IMR-90 (cell line): ENCODE measurements at regions not wholly inside any gene's neighbourhood (a gene's known extent, or its start where the extent isn't known, plus 50 kb on each side); places are given as distances from the start of the nearest gene placed in this dataset.

ENCODE experiments used
- ATAC-seq: fragments of 200-7000 bp; cut with Tn5 transposase; 2 replicates; pipeline ENCODE4 v1.9.1; 2020; ENCODE audit warnings: low read depth, mild to moderate bottlenecking, moderate library complexity
- BruUV-seq: library from RNA; stranded (reverse); fragments of 400-500 nt; replicated peaks from 2 replicates; lab custom pipeline; 2021; lab: Mats Ljungman, UMichigan
- CTCF ChIA-PET: fragments of 300-600 bp; formaldehyde crosslinking; extraction: SDS; loops from one replicate; lab custom pipeline; 2021; ENCODE audit warnings: antibody characterized with exemption; lab: Yijun Ruan, JAX
- POLR2A ChIA-PET: fragments of 300-600 bp; sonication (Branson Sonifier 250); formaldehyde crosslinking; loops from one replicate; lab custom pipeline; 2022; ENCODE audit warnings: antibody characterized with exemption; ENCODE audit not compliant: unreplicated experiment; lab: Charles Lee
- DNase-seq: peaks from one replicate; pipeline ENCODE4 v3.0.0; 2013
- H2AFZ ChIP-seq: replicated peaks from 2 replicates; pipeline ENCODE3; 2013; ENCODE audit warnings: low read length, mild to moderate bottlenecking; ENCODE audit not compliant: poor library complexity
- H2AK5ac ChIP-seq: 2 replicates; pipeline ENCODE4 v1.6.1; 2013; ENCODE audit warnings: low read depth, low read length, inconsistent platforms
- H2AK9ac ChIP-seq: replicated peaks from 2 replicates; pipeline ENCODE3; 2013; ENCODE audit warnings: mild to moderate bottlenecking, low read depth, low read length, moderate library complexity; ENCODE audit not compliant: poor library complexity
- H2BK120ac ChIP-seq: 2 replicates; pipeline ENCODE4 v1.6.1; 2013; ENCODE audit warnings: low read depth, low read length, inconsistent platforms
- H2BK15ac ChIP-seq: 3 replicates; pipeline ENCODE4 v1.6.1; 2013; ENCODE audit warnings: low read depth, low read length, inconsistent platforms
- H2BK20ac ChIP-seq: 2 replicates; pipeline ENCODE4 v1.6.1; 2013; ENCODE audit warnings: low read depth, mild to moderate bottlenecking, inconsistent platforms, low read length, moderate library complexity
- H2BK5ac ChIP-seq: 2 replicates; pipeline ENCODE4 v1.6.1; 2013; ENCODE audit warnings: mild to moderate bottlenecking, low read depth, low read length, inconsistent platforms; ENCODE audit not compliant: poor library complexity, severe bottlenecking
- H3K14ac ChIP-seq: replicated peaks from 2 replicates; pipeline ENCODE4 v1.6.1; 2013; ENCODE audit warnings: low read depth, low read length, inconsistent platforms
- H3K18ac ChIP-seq: 2 replicates; pipeline ENCODE4 v1.6.1; 2013; ENCODE audit warnings: low read depth, low read length, control low read depth
- H3K23ac ChIP-seq: 2 replicates; pipeline ENCODE4 v1.6.1; 2013; ENCODE audit warnings: low read depth, low read length, inconsistent platforms
- H3K27ac ChIP-seq: 2 replicates; pipeline ENCODE4 v1.5.1; 2013; ENCODE audit warnings: mild to moderate bottlenecking, control low read depth, low read length; ENCODE audit not compliant: insufficient read depth
- H3K27me3 ChIP-seq: 2 replicates; pipeline ENCODE4 v1.6.1; 2013; ENCODE audit warnings: low read length; ENCODE audit not compliant: control insufficient read depth, insufficient read depth
- H3K36me3 ChIP-seq: 2 replicates; pipeline ENCODE4 v1.6.1; 2013; ENCODE audit warnings: low read length, mixed read lengths; ENCODE audit not compliant: control insufficient read depth, insufficient read depth
- H3K4ac ChIP-seq: 2 replicates; pipeline ENCODE4 v1.6.1; 2013; ENCODE audit warnings: low read depth, low read length, inconsistent platforms
- H3K4me1 ChIP-seq: 2 replicates; pipeline ENCODE4 v1.6.1; 2013; ENCODE audit warnings: low read length, mixed read lengths; ENCODE audit not compliant: control insufficient read depth, insufficient read depth
- H3K4me2 ChIP-seq: 2 replicates; pipeline ENCODE4 v1.6.1; 2013; ENCODE audit warnings: low read depth, mild to moderate bottlenecking, control low read depth, low read length, moderate library complexity
- H3K4me3 ChIP-seq: 2 replicates; pipeline ENCODE4 v1.5.1; 2013; ENCODE audit warnings: low read depth, mild to moderate bottlenecking, control low read depth, low read length, moderate library complexity; ENCODE audit not compliant: insufficient read depth
- H3K56ac ChIP-seq: 2 replicates; pipeline ENCODE4 v1.6.1; 2013; ENCODE audit warnings: low read length, inconsistent platforms; ENCODE audit not compliant: insufficient read depth; ENCODE audit errors: extremely low read depth
- H3K79me1 ChIP-seq, 2 experiments: 2 replicates each; pipeline ENCODE4 v1.6.1; 2013; ENCODE audit warnings: low read length in 2 of 2, inconsistent platforms in 1 of 2, low read depth in 1 of 2
- H3K9ac ChIP-seq: 2 replicates; pipeline ENCODE4 v1.6.1; 2013; ENCODE audit warnings: low read depth, low read length, control low read depth
- H3K9me1 ChIP-seq: 2 replicates; pipeline ENCODE4 v1.6.1; 2013; ENCODE audit warnings: low read length, inconsistent platforms; ENCODE audit not compliant: insufficient read depth
- H3K9me3 ChIP-seq: 2 replicates; pipeline ENCODE4 v1.6.1; 2013; ENCODE audit warnings: low read length; ENCODE audit not compliant: control insufficient read depth, insufficient read depth
- H4K20me1 ChIP-seq: 2 replicates; pipeline ENCODE4 v1.6.1; 2013; ENCODE audit warnings: low read length, inconsistent platforms; ENCODE audit not compliant: insufficient read depth
- H4K5ac ChIP-seq: 2 replicates; pipeline ENCODE4 v1.6.1; 2013; ENCODE audit warnings: mild to moderate bottlenecking, low read depth, low read length, control low read depth
- H4K8ac ChIP-seq, 2 experiments: 2 replicates each; pipeline ENCODE4 v1.6.1; 2013; ENCODE audit warnings: low read depth in 2 of 2, low read length in 2 of 2, control low read depth in 1 of 2, inconsistent platforms in 1 of 2
- H4K91ac ChIP-seq: 2 replicates; pipeline ENCODE4 v1.6.1; 2013; ENCODE audit warnings: low read depth, low read length, inconsistent platforms; ENCODE audit not compliant: insufficient read depth
- BHLHE40 ChIP-seq: fragments of 150-350 bp; IDR thresholded peaks from 2 replicates; pipeline ENCODE4 v1.6.1; 2016; ENCODE audit warnings: mild to moderate bottlenecking, low read depth, low read length
- CEBPB ChIP-seq: IDR thresholded peaks from 2 replicates; pipeline ENCODE4 v1.6.1; 2012; ENCODE audit warnings: low read depth, low read length, improper control_type of control experiment
- CHD1 ChIP-seq: IDR thresholded peaks from 2 replicates; pipeline ENCODE4 v1.6.1; 2012; ENCODE audit warnings: low read depth, low read length, improper control_type of control experiment
- CTCF ChIP-seq: conservative IDR thresholded peaks from 2 replicates; pipeline ENCODE4 v1.5.1; 2012; ENCODE audit warnings: mild to moderate bottlenecking, low read depth, low read length, improper control_type of control experiment
- FOS ChIP-seq: fragments of 150-350 bp; IDR thresholded peaks from 2 replicates; pipeline ENCODE4 v1.6.1; 2016; ENCODE audit warnings: low read depth, low read length
- MAFK ChIP-seq: IDR thresholded peaks from 2 replicates; pipeline ENCODE4 v1.6.1; 2012; ENCODE audit warnings: low read depth, low read length, improper control_type of control experiment
- MAZ ChIP-seq: IDR thresholded peaks from 2 replicates; pipeline ENCODE4 v1.6.1; 2012; ENCODE audit warnings: low read depth, mild to moderate bottlenecking, low read length, improper control_type of control experiment, moderate library complexity, borderline replicate concordance
- MXI1 ChIP-seq: IDR thresholded peaks from 2 replicates; pipeline ENCODE4 v1.6.1; 2012; ENCODE audit warnings: low read depth, mild to moderate bottlenecking, low read length, moderate library complexity, borderline replicate concordance
- NFE2L2 ChIP-seq: fragments of 150-350 bp; IDR thresholded peaks from 2 replicates; pipeline ENCODE4 v1.6.1; 2016; ENCODE audit warnings: low read depth, mild to moderate bottlenecking, low read length
- POLR2A ChIP-seq: IDR thresholded peaks from 2 replicates; pipeline ENCODE4 v1.6.1; 2012; ENCODE audit warnings: mild to moderate bottlenecking, low read depth, low read length
- RAD21 ChIP-seq: IDR thresholded peaks from 2 replicates; pipeline ENCODE4 v1.6.1; 2012; ENCODE audit warnings: low read length, improper control_type of control experiment
- RCOR1 ChIP-seq: IDR thresholded peaks from 2 replicates; pipeline ENCODE4 v1.6.1; 2012; ENCODE audit warnings: mild to moderate bottlenecking, low read length, improper control_type of control experiment; ENCODE audit not compliant: insufficient replicate concordance
- RFX5 ChIP-seq: IDR thresholded peaks from 2 replicates; pipeline ENCODE4 v1.8.0; 2012; ENCODE audit warnings: low read depth, mild to moderate bottlenecking, low read length, moderate library complexity
- SMC3 ChIP-seq: fragments of 150-350 bp; IDR thresholded peaks from 2 replicates; pipeline ENCODE4 v1.6.1; 2016; ENCODE audit warnings: low read depth, mild to moderate bottlenecking, antibody characterized with exemption, low read length, moderate library complexity
- WGBS, 2 experiments: methylation state at CpG; one replicate each; pipeline versions ENCODE4 v1.1.5 to v1.1.7; 2013; ENCODE audit warnings: missing lambda C conversion rate in 2 of 2; ENCODE audit not compliant: insufficient read length in 1 of 2; ENCODE audit errors: extremely low coverage in 2 of 2; 5-methylcytosine and 5-hydroxymethylcytosine counted together
- dilution Hi-C: fragments of 300-500 bp; cut with HindIII; formaldehyde crosslinking; loops from one replicate; pipeline ENCODE4 v1.14.3; 2018; ENCODE audit warnings: low sequenced_read_pairs; ENCODE audit not compliant: unreplicated experiment
- in situ Hi-C: fragments of 300-500 bp; cut with MboI; formaldehyde crosslinking; loops from 3 replicates; pipeline ENCODE4 v1.14.3; 2019; ENCODE audit warnings: low sequenced_read_pairs, inconsistent platforms, mixed read lengths
- intact Hi-C: fragments of 100-400 bp; cut with micrococcal nuclease; formaldehyde crosslinking; loops from 2 replicates; pipeline ENCODE4 v1.10.0; 2022
- TF ChIP-seq, protein P1 (sequence below): fragments of 150-350 bp; IDR thresholded peaks from 2 replicates; pipeline ENCODE4 v1.6.1; 2017; ENCODE audit warnings: mild to moderate bottlenecking, antibody characterized with exemption, low read length, low read depth
- TF ChIP-seq, protein P2 (sequence below): fragments of 150-350 bp; IDR thresholded peaks from 2 replicates; pipeline ENCODE4 v1.6.1; 2016; ENCODE audit warnings: low read depth, mild to moderate bottlenecking, low read length, moderate library complexity, borderline replicate concordance

DNA sequence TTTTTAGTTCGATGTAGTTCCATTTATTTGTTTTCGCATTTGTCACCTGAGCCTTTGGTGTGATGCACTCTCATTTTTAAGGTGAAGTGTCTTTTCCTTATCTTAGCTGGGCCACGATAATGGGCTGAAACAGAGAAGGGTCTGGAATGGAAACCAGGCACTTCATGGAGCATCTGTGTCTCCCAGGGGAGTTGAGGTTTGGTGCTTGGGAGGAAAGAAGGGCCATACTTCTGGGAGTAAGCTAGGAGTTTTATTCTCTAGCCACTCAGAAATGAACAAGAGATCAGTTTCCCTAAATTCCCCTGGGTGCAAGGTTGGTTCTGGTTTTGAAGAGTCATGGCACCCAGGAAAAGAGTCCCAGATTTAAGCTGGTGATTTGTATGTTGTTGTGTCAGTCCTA lies 179.4 kb upstream of the CXCR4 start:
- no peak overlapping the region for H3K18ac ChIP-seq
- H2AFZ ChIP-seq, result no peak overlapping the region
- H3K4me2 ChIP-seq, result no peak overlapping the region
- no peak overlapping the region for H2BK15ac ChIP-seq
- DNase-seq (no peak), ATAC-seq (no peak)
- no peak overlapping the region for H2AK5ac ChIP-seq
- CTCF ChIA-PET, result interaction anchor here (0.5 kb wide), 1 partner anchor 287 kb away, joined by 5 read pairs; no protein-coding TSS in a partner anchor
- intact Hi-C loops (no loop called here), dilution Hi-C loops (no loop called here), in situ Hi-C loops (no loop called here)
- BruUV-seq, result no TSS peak
- POLR2A ChIA-PET, result no interaction called here
- no peak overlapping the region for H3K23ac ChIP-seq
- no peak overlapping the region for H3K27ac ChIP-seq
- no peaks in the 10 kb centered on the region for H3K9me3 ChIP-seq
- H2BK5ac ChIP-seq, result no peak overlapping the region
- TF ChIP-seq, protein P1, sequence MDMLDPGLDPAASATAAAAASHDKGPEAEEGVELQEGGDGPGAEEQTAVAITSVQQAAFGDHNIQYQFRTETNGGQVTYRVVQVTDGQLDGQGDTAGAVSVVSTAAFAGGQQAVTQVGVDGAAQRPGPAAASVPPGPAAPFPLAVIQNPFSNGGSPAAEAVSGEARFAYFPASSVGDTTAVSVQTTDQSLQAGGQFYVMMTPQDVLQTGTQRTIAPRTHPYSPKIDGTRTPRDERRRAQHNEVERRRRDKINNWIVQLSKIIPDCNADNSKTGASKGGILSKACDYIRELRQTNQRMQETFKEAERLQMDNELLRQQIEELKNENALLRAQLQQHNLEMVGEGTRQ, result no peak
- TF ChIP-seq RAD21 (no peak), RFX5 (no peak), SMC3 (no peak), CHD1 (no peak), POLR2A (no peak), MXI1 (no peak), CTCF (no peak), RCOR1 (no peak), BHLHE40 (no peak), FOS (no peak), MAFK (no peak), NFE2L2 (no peak), CEBPB (no peak), MAZ (no peak)
- TF ChIP-seq, protein P2, sequence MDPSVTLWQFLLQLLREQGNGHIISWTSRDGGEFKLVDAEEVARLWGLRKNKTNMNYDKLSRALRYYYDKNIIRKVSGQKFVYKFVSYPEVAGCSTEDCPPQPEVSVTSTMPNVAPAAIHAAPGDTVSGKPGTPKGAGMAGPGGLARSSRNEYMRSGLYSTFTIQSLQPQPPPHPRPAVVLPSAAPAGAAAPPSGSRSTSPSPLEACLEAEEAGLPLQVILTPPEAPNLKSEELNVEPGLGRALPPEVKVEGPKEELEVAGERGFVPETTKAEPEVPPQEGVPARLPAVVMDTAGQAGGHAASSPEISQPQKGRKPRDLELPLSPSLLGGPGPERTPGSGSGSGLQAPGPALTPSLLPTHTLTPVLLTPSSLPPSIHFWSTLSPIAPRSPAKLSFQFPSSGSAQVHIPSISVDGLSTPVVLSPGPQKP, result no peak
- H3K27me3 ChIP-seq, result no peaks in the 10 kb centered on the region
- H3K36me3 ChIP-seq, result no peaks in the 10 kb centered on the region
- no peak overlapping the region for H2BK120ac ChIP-seq
- H4K8ac ChIP-seq, result no peak overlapping the region
- no peaks in the 10 kb centered on the region for H3K9me1 ChIP-seq
- H3K4ac ChIP-seq, result no peak overlapping the region
- no peaks in the 10 kb centered on the region for H3K79me1 ChIP-seq
- no peak overlapping the region for H3K9ac ChIP-seq
- no peaks in the 10 kb centered on the region for H3K4me1 ChIP-seq
- H3K4me3 ChIP-seq, result no peak overlapping the region
- no peak overlapping the region for H4K5ac ChIP-seq
- H3K14ac ChIP-seq, result no peak overlapping the region
- H4K20me1 ChIP-seq, result no peaks in the 10 kb centered on the region
- no CpG with 5 or more reads among the region's 3 CpGs for WGBS, 2 experiments
- no peak overlapping the region for H2BK20ac ChIP-seq
- H3K56ac ChIP-seq, result no peak overlapping the region
- no peak overlapping the region for H2AK9ac ChIP-seq
- no peak overlapping the region for H4K91ac ChIP-seq
